Adrenal gland (tissue), 5 donors: ENCODE measurements at regions not wholly inside any gene's neighbourhood (a gene's known extent, or its start where the extent isn't known, plus 50 kb on each side); places are given as distances from the start of the nearest gene placed in this dataset.

Source experiments
- POLR2A ChIP-seq, 2 donors: fragments of 450-650 bp; IDR thresholded peaks; one replicate each; pipeline ENCODE4 v1.6.1; 2017; ENCODE audit warnings: antibody characterized with exemption in 2 of 2, mild to moderate bottlenecking in 2 of 2, moderate library complexity in 1 of 2
- TF ChIP-seq, protein P1 (sequence below), 6 experiments: fragments of 450-650 bp in 4 of 6; fragments of 200-600 bp in 2 of 6; sonication (generic) in 1 of 6; IDR thresholded peaks; 1 replicate in 5 of 6; 2 replicates in 1 of 6; pipeline versions ENCODE4 v1.5.1 to v1.8.0; 2016 to 2021; ENCODE audit warnings: antibody characterized with exemption in 6 of 6, mild to moderate bottlenecking in 2 of 6, moderate library complexity in 1 of 6
- donor health status: DM: no; HTN: no; CAD: no.

DNA sequence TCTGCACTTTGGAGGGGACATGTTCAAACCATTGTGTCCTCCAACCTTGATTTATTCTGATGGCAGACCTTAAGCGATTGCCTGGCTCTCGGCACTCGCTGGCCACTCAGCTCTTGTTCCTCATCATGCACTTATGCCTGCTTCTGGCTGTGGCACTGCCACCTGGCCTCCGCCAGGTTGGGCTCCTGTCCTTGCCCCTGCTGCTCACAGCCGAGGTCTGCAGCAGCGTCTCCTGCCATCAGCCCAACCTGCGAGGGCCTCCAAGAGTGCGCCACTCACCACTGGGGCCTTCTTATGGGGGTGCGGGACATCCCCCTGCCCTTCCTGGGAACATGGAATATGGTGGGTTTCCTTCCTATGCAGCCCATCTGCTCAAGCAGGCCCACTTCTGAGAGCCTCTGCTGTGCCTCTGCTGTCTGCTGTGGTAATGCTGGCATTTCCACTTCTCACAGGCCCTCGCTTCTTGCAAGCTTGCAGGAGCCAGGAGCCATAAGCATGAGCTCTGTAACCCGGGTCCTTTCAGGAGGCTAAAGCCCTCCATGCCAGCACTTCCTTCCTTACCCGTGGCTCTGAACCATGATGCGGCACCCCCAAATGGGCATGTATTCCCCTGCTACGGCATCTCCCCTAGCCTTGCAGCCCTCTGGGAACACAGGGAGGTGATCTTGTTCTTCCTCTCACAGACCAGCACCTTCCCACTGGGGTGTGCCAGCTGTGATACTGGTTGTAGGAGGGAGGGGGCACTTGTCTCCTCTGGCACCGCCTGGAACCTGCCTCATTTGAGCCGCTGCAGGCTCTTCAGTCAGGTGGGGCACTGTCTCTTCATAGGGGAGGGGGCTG lies 58.6 kb upstream of the HS6ST1 start:
- TF ChIP-seq, protein P1, sequence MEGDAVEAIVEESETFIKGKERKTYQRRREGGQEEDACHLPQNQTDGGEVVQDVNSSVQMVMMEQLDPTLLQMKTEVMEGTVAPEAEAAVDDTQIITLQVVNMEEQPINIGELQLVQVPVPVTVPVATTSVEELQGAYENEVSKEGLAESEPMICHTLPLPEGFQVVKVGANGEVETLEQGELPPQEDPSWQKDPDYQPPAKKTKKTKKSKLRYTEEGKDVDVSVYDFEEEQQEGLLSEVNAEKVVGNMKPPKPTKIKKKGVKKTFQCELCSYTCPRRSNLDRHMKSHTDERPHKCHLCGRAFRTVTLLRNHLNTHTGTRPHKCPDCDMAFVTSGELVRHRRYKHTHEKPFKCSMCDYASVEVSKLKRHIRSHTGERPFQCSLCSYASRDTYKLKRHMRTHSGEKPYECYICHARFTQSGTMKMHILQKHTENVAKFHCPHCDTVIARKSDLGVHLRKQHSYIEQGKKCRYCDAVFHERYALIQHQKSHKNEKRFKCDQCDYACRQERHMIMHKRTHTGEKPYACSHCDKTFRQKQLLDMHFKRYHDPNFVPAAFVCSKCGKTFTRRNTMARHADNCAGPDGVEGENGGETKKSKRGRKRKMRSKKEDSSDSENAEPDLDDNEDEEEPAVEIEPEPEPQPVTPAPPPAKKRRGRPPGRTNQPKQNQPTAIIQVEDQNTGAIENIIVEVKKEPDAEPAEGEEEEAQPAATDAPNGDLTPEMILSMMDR (IDR thresholded peaks at IDR 0.05) = no peak
- TF ChIP-seq POLR2A (IDR thresholded peaks at IDR 0.05) = no peak
